B cell (primary cell): ENCODE measurements at regions not wholly inside any gene's neighbourhood (a gene's known extent, or its start where the extent isn't known, plus 50 kb on each side); places are given as distances from the start of the nearest gene placed in this dataset.
"Not testable (repeated sequence)": the region's sequence is repeated elsewhere in the genome, so short reads cannot be mapped to it uniquely, and the experiment has no call there.

Experiments used
- ATAC-seq: fragments of 200-7000 bp; cut with Tn5 transposase; one replicate; pipeline ENCODE4 v1.10.0; 2021; ENCODE audit warnings: low read depth, mild to moderate bottlenecking, moderate number of reproducible peaks, moderate library complexity
- CTCF ChIA-PET: fragments of 350-600 bp; sonication (Branson Sonifier 250); formaldehyde crosslinking; loops from one replicate; lab custom pipeline; 2021; ENCODE audit warnings: antibody characterized with exemption, inconsistent platforms; lab: Charles Lee
- POLR2A ChIA-PET: fragments of 350-600 bp; sonication (Branson Sonifier 250); formaldehyde crosslinking; loops from one replicate; lab custom pipeline; 2021; ENCODE audit warnings: antibody characterized with exemption; lab: Charles Lee
- DNase-seq: peaks from one replicate; pipeline ENCODE4 v3.0.0; 2013
- H2AFZ ChIP-seq: 2 replicates; pipeline ENCODE4 v1.6.1; 2012; ENCODE audit warnings: mild to moderate bottlenecking, low read depth, low read length; ENCODE audit not compliant: insufficient read depth, poor library complexity, severe bottlenecking
- H3K27ac ChIP-seq, 2 donors: 1 replicate in 1 of 2; 2 replicates in 1 of 2; pipeline ENCODE4 v1.5.1; 2012 to 2013; ENCODE audit warnings: low read length in 2 of 2, mild to moderate bottlenecking in 2 of 2, moderate library complexity in 1 of 2
- H3K27me3 ChIP-seq, 4 experiments: fragments of 200-600 bp in 1 of 4; sonication (generic) in 1 of 4; replicated peaks in 1 of 4; 1 replicate in 2 of 4; 2 replicates in 2 of 4; pipeline versions ENCODE4 v1.6.1 to v1.7.0; 2013 to 2016; ENCODE audit warnings: low read length in 3 of 4, mild to moderate bottlenecking in 2 of 4, mixed read lengths in 1 of 4, moderate library complexity in 1 of 4; ENCODE audit not compliant: insufficient read depth in 4 of 4, control insufficient read depth in 3 of 4; ENCODE audit errors: control extremely low read depth in 1 of 4
- H3K36me3 ChIP-seq, 2 experiments: replicated peaks in 1 of 2; 1 replicate in 1 of 2; 2 replicates in 1 of 2; pipeline versions ENCODE4 v1.6.1 to v1.7.1; 2013; ENCODE audit warnings: low read length in 1 of 2; ENCODE audit not compliant: insufficient read depth in 2 of 2, control insufficient read depth in 1 of 2; ENCODE audit errors: control extremely low read depth in 1 of 2, extremely low read depth in 1 of 2
- H3K4me1 ChIP-seq, 2 donors: fragments of 200-600 bp in 1 of 2; sonication (generic) in 1 of 2; 1 replicate in 1 of 2; 2 replicates in 1 of 2; pipeline versions ENCODE4 v1.5.1 to v1.6.1; 2013 to 2017; ENCODE audit warnings: low read length in 2 of 2; ENCODE audit not compliant: control insufficient read depth in 2 of 2, insufficient read depth in 2 of 2
- H3K4me2 ChIP-seq: replicated peaks from 2 replicates; pipeline ENCODE3; 2012; ENCODE audit warnings: mild to moderate bottlenecking, low read depth, low read length; ENCODE audit not compliant: poor library complexity, severe bottlenecking
- H3K4me3 ChIP-seq, 5 experiments: fragments of 200-600 bp in 1 of 5; sonication (generic) in 1 of 5; 1 replicate in 3 of 5; 2 replicates in 2 of 5; pipeline versions ENCODE4 v1.5.1 to v1.7.0; 2011 to 2016; ENCODE audit warnings: low read length in 4 of 5, mild to moderate bottlenecking in 4 of 5, low read depth in 2 of 5, control low read depth in 1 of 5, moderate library complexity in 1 of 5; ENCODE audit not compliant: insufficient read depth in 1 of 5; ENCODE audit errors: control extremely low read depth in 1 of 5, extremely low read depth in 1 of 5
- H3K79me2 ChIP-seq: fragments of 200-600 bp; sonication (generic); one replicate; pipeline ENCODE4 v1.6.0; 2016; ENCODE audit warnings: low read length; ENCODE audit not compliant: control insufficient read depth, insufficient read depth
- H3K9ac ChIP-seq: fragments of 200-600 bp; sonication (generic); 2 replicates; pipeline ENCODE4 v1.6.1; 2017; ENCODE audit warnings: mild to moderate bottlenecking, low read length, moderate library complexity
- H3K9me3 ChIP-seq, 3 donors: one replicate each; pipeline versions ENCODE4 v1.6.1 to v1.7.1; 2013; ENCODE audit warnings: low read length in 2 of 3; ENCODE audit not compliant: control insufficient read depth in 2 of 3, insufficient read depth in 1 of 3; ENCODE audit errors: control extremely low read depth in 1 of 3
- H4K20me1 ChIP-seq: 2 replicates; pipeline ENCODE4 v1.6.0; 2012; ENCODE audit warnings: mild to moderate bottlenecking, low read length; ENCODE audit not compliant: insufficient read depth, control insufficient read depth, poor library complexity, severe bottlenecking
- H3K27ac Mint-ChIP-seq: one replicate; pipeline ENCODE4 v1.8.0; 2021; ENCODE audit warnings: mixed read lengths
- H3K27me3 Mint-ChIP-seq: one replicate; pipeline ENCODE4 v1.8.0; 2021; ENCODE audit warnings: mixed read lengths
- H3K4me1 Mint-ChIP-seq: one replicate; pipeline ENCODE4 v1.8.0; 2021; ENCODE audit warnings: mixed read lengths
- H3K4me3 Mint-ChIP-seq: one replicate; pipeline ENCODE4 v1.8.0; 2021; ENCODE audit warnings: mixed read lengths
- H3K9me3 Mint-ChIP-seq: one replicate; pipeline ENCODE4 v1.8.0; 2022; ENCODE audit warnings: mixed read lengths; ENCODE audit not compliant: insufficient read depth
- CTCF ChIP-seq: fragments of 200-600 bp; IDR thresholded peaks from one replicate; pipeline ENCODE4 v1.8.0; 2022; ENCODE audit warnings: antibody characterized with exemption, mild to moderate bottlenecking
- EZH2 ChIP-seq: IDR thresholded peaks from 2 replicates; pipeline ENCODE4 v1.6.1; 2012; ENCODE audit warnings: borderline replicate concordance, low read depth, mild to moderate bottlenecking, moderate library complexity, low read length; ENCODE audit not compliant: insufficient read depth, poor library complexity, severe bottlenecking
- WGBS: methylation state at CpG from one replicate; pipeline ENCODE4 v1.1.5; 2013; ENCODE audit warnings: missing lambda C conversion rate; ENCODE audit not compliant: insufficient coverage; 5-methylcytosine and 5-hydroxymethylcytosine counted together
- intact Hi-C: fragments of 100-400 bp; cut with micrococcal nuclease; formaldehyde crosslinking; loops from one replicate; pipeline ENCODE4 v1.10.0; 2022

GRCh38 chr17:43345515-43345914 lies 53.3 kb upstream of the ARL4D start:
- H3K27me3 ChIP-seq, DNase-seq, H2AFZ ChIP-seq, H4K20me1 ChIP-seq, H3K4me1 Mint-ChIP-seq, H3K27ac Mint-ChIP-seq, H3K4me3 ChIP-seq, ATAC-seq, H3K27me3 Mint-ChIP-seq, H3K79me2 ChIP-seq, H3K4me1 ChIP-seq, H3K27ac ChIP-seq, H3K4me3 Mint-ChIP-seq, H3K9ac ChIP-seq, H3K4me2 ChIP-seq, H3K9me3 Mint-ChIP-seq, intact Hi-C loops, H3K36me3 ChIP-seq, POLR2A ChIA-PET: not testable (repeated sequence)
- WGBS, result no CpG with 5 or more reads among the region's 3 CpGs
- CTCF ChIA-PET, result interaction anchor here (3.5 kb wide), 1 partner anchor 11 kb away, joined by 17 read pairs; no protein-coding TSS in a partner anchor
- peaks cover 2 to 42% (median 35%) of the 10 kb centered on the region in 3 donors for H3K9me3 ChIP-seq

- WGBS, result 98% methylated on average over 5 of the region's 6 CpGs
- ChIA-PET POLR2A (no interaction called here), CTCF (interaction anchor here (3.5 kb wide), 1 partner anchor 11 kb away, joined by 17 read pairs; no protein-coding TSS in a partner anchor)
- Histone ChIP-seq H3K9ac (no peak overlapping the region), H3K9me3 (peaks cover 2 to 34% (median 29%) of the 10 kb centered on the region in 3 donors), H3K4me1 (no peaks in the 10 kb centered on the region), H2AFZ (no peak overlapping the region), H3K4me3 (no peak overlapping the region), H4K20me1 (no peaks in the 10 kb centered on the region), H3K27ac (no peak overlapping the region), H3K36me3 (no peaks in the 10 kb centered on the region), H3K79me2 (no peaks in the 10 kb centered on the region), H3K27me3 (no peaks in the 10 kb centered on the region), H3K4me2 (no peak overlapping the region)
- no peak for TF ChIP-seq EZH2
- TF ChIP-seq CTCF, result no peak
- intact Hi-C loops, result no loop called here
- Mint-ChIP-seq H3K4me1 (no peaks in the 10 kb centered on the region), H3K27ac (no peak overlapping the region), H3K9me3 (peaks cover 5% of the 10 kb centered on the region), H3K27me3 (peaks cover 7% of the 10 kb centered on the region), H3K4me3 (no peak overlapping the region)
- DNase-seq (no peak), ATAC-seq (no peak)
Observed at GRCh38 chr17:43344685-43345084, 54.1 kb upstream of the ARL4D start.
